GM19468 (cell line): ENCODE measurements at regions not wholly inside any gene's neighbourhood (a gene's known extent, or its start where the extent isn't known, plus 50 kb on each side); places are given as distances from the start of the nearest gene placed in this dataset.
"Not testable (repeated sequence)": the region's sequence is repeated elsewhere in the genome, so short reads cannot be mapped to it uniquely, and the experiment has no call there.

ENCODE experiments used
- ATAC-seq: cut with Tn5 transposase; IDR thresholded peaks from one replicate; pipeline ENCODE4 v1.9.1; 2021; ENCODE audit warnings: mild to moderate bottlenecking, moderate library complexity, moderate number of reproducible peaks; ENCODE audit not compliant: unreplicated experiment; ENCODE audit errors: extremely low read depth

- ATAC-seq, result no peak
Measured at GRCh38 chr9:82115331-82115730, 126.8 kb downstream of the SPATA31D1 start.

GRCh38 chr9:82115900-82116299, 127.3 kb downstream of the SPATA31D1 start:
- no peak for ATAC-seq

- no peak for ATAC-seq
Measured at GRCh38 chr9:82116556-82116955, 128.0 kb downstream of the SPATA31D1 start.

- ATAC-seq, result no peak
Measured at GRCh38 chr9:82117026-82117811, 128.6 kb downstream of the SPATA31D1 start.

- ATAC-seq, result no peak
Measured at GRCh38 chr9:82122731-82123130, 134.2 kb downstream of the SPATA31D1 start.

GRCh38 chr9:82124090-82124489, 135.5 kb downstream of the SPATA31D1 start:
- ATAC-seq, result no peak

GRCh38 chr9:82126256-82126655, 137.7 kb downstream of the SPATA31D1 start:
- ATAC-seq, result no peak

- no peak for ATAC-seq
Measured at GRCh38 chr9:82127465-82127864, 138.9 kb downstream of the SPATA31D1 start.

GRCh38 chr9:82128011-82128696, 139.6 kb downstream of the SPATA31D1 start:
- ATAC-seq, result peak; percentile 53

GRCh38 chr9:82129708-82130107, 141.1 kb downstream of the SPATA31D1 start:
- ATAC-seq, result no peak

- no peak for ATAC-seq
Measured at GRCh38 chr9:82130331-82131042, 141.9 kb downstream of the SPATA31D1 start.

GRCh38 chr9:82131072-82131471, 142.5 kb downstream of the SPATA31D1 start:
- no peak for ATAC-seq

- ATAC-seq, result no peak
Measured at GRCh38 chr9:82132024-82132423, 143.5 kb downstream of the SPATA31D1 start.

- no peak for ATAC-seq
Measured at GRCh38 chr9:82134010-82134409, 145.4 kb downstream of the SPATA31D1 start.

- no peak for ATAC-seq
Measured at GRCh38 chr9:82135106-82135505, 146.5 kb downstream of the SPATA31D1 start.

GRCh38 chr9:82138081-82138480, 149.5 kb downstream of the SPATA31D1 start:
- ATAC-seq, result not testable (repeated sequence)

- ATAC-seq, result no peak
Measured at GRCh38 chr9:82140471-82140870, 151.9 kb downstream of the SPATA31D1 start.

GRCh38 chr9:82144803-82145202, 156.2 kb downstream of the SPATA31D1 start:
- no peak for ATAC-seq

GRCh38 chr9:82146677-82147076, 158.1 kb downstream of the SPATA31D1 start:
- no peak for ATAC-seq

- no peak for ATAC-seq
Measured at GRCh38 chr9:82147798-82148425, 159.3 kb downstream of the SPATA31D1 start.

- no peak for ATAC-seq
Measured at GRCh38 chr9:82148426-82148810, 159.8 kb downstream of the SPATA31D1 start.
